Brain microvascular endothelial cell (primary cell): ENCODE measurements at regions not wholly inside any gene's neighbourhood (a gene's known extent, or its start where the extent isn't known, plus 50 kb on each side); places are given as distances from the start of the nearest gene placed in this dataset.
"Not testable (repeated sequence)": the region's sequence is repeated elsewhere in the genome, so short reads cannot be mapped to it uniquely, and the experiment has no call there.

ENCODE experiments used
- DNase-seq: peaks from one replicate; pipeline ENCODE4 v3.0.0-alpha.2; 2020
- H3K27ac ChIP-seq: fragments of 250-450 bp; sonication (Bioruptor Pico); 2 replicates; pipeline ENCODE4 v1.5.1; 2020; ENCODE audit warnings: mild to moderate bottlenecking, moderate library complexity
- H3K27me3 ChIP-seq: fragments of 250-450 bp; sonication (Bioruptor Pico); replicated peaks from 2 replicates; pipeline ENCODE4 v1.5.1; 2020; ENCODE audit warnings: mild to moderate bottlenecking
- H3K36me3 ChIP-seq: fragments of 250-450 bp; sonication (Bioruptor Pico); replicated peaks from 2 replicates; pipeline ENCODE4 v1.5.1; 2020; ENCODE audit warnings: mild to moderate bottlenecking
- H3K4me3 ChIP-seq: 2 replicates; pipeline ENCODE4 v1.5.1; 2011; ENCODE audit warnings: low read depth, mild to moderate bottlenecking, control low read depth, low read length, moderate library complexity
- CTCF ChIP-seq: IDR thresholded peaks from 2 replicates; pipeline ENCODE4 v1.5.1; 2011; ENCODE audit warnings: low read depth, mild to moderate bottlenecking, moderate library complexity, low read length, control low read depth, inconsistent platforms; ENCODE audit errors: missing control alignments
- in situ Hi-C: cut with HindIII; loops from 2 replicates; pipeline ENCODE4 v1.10.0; 2017; ENCODE audit warnings: low sequenced_read_pairs, low pct_ligation_motif_present

DNA sequence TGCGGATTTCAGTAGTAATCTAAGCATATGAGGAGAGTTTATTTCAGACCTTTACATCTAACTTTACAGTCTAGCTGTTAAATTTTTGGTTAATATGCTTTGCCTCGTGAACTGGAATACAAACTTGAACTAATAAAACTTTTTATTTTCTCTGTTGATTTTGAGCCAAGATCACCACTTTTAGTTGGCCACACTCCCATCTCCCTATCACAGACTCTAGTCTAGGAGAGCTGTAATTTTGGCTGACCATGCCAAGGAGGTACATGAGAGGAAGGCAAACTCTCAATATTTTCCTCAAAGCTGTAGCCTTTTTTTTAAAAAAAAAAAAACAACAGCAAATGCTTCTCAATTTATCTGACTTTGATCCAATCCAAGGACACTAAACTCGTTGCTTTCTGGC, 597.5 kb upstream of the PCDH7 start:
- Histone ChIP-seq H3K36me3 (no peaks in the 10 kb centered on the region), H3K27me3 (no peaks in the 10 kb centered on the region), H3K27ac (no peak overlapping the region), H3K4me3 (no peak overlapping the region)
- in situ Hi-C loops = no loop called here
- DNase-seq = no peak
- no peak for TF ChIP-seq CTCF

- H3K27ac ChIP-seq, in situ Hi-C loops, H3K27me3 ChIP-seq, H3K36me3 ChIP-seq, H3K4me3 ChIP-seq, DNase-seq: not testable (repeated sequence)
Observed at GRCh38 chr4:30124621-30125020, 595.5 kb upstream of the PCDH7 start.

- no peak for TF ChIP-seq CTCF
- in situ Hi-C loops = no loop called here
- no peaks in the 10 kb centered on the region for H3K27me3 ChIP-seq
- H3K36me3 ChIP-seq = no peaks in the 10 kb centered on the region
- H3K4me3 ChIP-seq = no peak overlapping the region
- H3K27ac ChIP-seq = no peak overlapping the region
- DNase-seq = no peak
Observed at GRCh38 chr4:30125868-30126267, 594.3 kb upstream of the PCDH7 start.

GRCh38 chr4:30126351-30126750, 593.8 kb upstream of the PCDH7 start:
- no peaks in the 10 kb centered on the region for H3K27me3 ChIP-seq
- no peak for DNase-seq
- no peak for TF ChIP-seq CTCF
- in situ Hi-C loops = no loop called here
- no peak overlapping the region for H3K4me3 ChIP-seq
- H3K36me3 ChIP-seq = no peaks in the 10 kb centered on the region
- no peak overlapping the region for H3K27ac ChIP-seq

GRCh38 chr4:30148828-30149227, 571.3 kb upstream of the PCDH7 start:
- in situ Hi-C loops, H3K4me3 ChIP-seq, DNase-seq: not testable (repeated sequence)

DNA sequence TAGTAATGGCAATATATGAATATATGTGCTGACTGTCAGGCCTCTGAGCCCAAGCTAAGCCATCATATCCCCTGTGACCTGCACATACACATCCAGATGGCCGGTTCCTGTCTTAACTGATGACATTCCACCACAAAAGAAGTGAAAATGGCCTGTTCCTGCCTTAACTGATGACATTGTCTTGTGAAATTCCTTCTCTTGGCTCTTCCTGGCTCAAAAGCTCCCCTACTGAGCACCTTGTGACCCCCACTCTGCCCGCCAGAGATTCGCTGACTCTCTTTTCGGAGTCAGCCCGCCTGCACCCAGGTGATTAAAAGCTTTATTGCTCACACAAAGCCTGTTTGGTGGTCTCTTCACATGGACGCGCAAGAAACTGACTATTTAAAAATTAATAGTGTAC, 570.6 kb upstream of the PCDH7 start:
- H3K27me3 ChIP-seq, DNase-seq, H3K27ac ChIP-seq, in situ Hi-C loops, H3K36me3 ChIP-seq, H3K4me3 ChIP-seq: not testable (repeated sequence)

More at GRCh38 chr4:30148828-30149227, 571.3 kb upstream of the PCDH7 start:
- H3K27me3 ChIP-seq, H3K27ac ChIP-seq, H3K36me3 ChIP-seq: not testable (repeated sequence)

- H3K27ac ChIP-seq = no peak overlapping the region
- H3K4me3 ChIP-seq = no peak overlapping the region
- no peaks in the 10 kb centered on the region for H3K27me3 ChIP-seq
- no peaks in the 10 kb centered on the region for H3K36me3 ChIP-seq
- in situ Hi-C loops = no loop called here
- no peak for DNase-seq
- TF ChIP-seq CTCF = no peak
Observed at GRCh38 chr4:30153427-30153826, 566.7 kb upstream of the PCDH7 start.
